ENCODE measurements at regions not wholly inside any gene's neighbourhood (a gene's known extent, or its start where the extent isn't known, plus 50 kb on each side); places are given as distances from the start of the nearest gene placed in this dataset.

DNA sequence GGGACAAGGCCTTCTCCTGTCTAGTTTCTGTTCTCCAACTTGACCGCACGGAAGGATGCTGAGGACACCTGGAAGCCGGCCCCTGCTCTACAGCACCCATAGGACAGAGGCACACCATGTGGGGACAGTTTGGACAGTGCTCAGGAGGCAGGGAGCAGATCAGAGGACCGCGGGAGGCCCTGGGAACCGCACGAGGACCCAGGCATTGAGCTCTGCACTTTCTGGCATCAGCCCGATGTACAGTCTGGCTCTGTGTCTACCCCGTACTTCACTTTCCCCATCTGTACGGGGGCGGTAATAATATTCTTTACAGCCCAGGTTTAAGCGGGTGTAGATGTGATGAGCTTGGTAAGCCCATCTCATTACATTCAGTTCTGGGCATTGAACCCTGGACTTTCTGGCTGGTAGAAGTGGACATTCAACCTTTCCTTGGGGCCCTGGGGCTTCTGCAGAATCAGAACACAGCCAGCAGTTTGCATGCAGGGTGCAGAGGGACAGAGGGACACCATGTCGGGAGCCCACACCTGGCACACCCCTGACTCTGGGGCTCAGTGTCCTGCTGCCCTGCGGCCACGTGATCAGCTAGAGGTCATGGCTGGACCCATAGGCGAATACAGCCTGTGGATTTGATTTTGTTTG is 258.7 kb downstream of the SEC14L1 start:
- TF ChIP-seq, protein P1, sequence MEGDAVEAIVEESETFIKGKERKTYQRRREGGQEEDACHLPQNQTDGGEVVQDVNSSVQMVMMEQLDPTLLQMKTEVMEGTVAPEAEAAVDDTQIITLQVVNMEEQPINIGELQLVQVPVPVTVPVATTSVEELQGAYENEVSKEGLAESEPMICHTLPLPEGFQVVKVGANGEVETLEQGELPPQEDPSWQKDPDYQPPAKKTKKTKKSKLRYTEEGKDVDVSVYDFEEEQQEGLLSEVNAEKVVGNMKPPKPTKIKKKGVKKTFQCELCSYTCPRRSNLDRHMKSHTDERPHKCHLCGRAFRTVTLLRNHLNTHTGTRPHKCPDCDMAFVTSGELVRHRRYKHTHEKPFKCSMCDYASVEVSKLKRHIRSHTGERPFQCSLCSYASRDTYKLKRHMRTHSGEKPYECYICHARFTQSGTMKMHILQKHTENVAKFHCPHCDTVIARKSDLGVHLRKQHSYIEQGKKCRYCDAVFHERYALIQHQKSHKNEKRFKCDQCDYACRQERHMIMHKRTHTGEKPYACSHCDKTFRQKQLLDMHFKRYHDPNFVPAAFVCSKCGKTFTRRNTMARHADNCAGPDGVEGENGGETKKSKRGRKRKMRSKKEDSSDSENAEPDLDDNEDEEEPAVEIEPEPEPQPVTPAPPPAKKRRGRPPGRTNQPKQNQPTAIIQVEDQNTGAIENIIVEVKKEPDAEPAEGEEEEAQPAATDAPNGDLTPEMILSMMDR (IDR thresholded peaks at IDR 0.05; ENCODE audit: low read depth, low read length, poor library complexity, severe bottlenecking) = no peak
- TF ChIP-seq EZH2phosphoT487 (IDR thresholded peaks at IDR 0.05; ENCODE audit: borderline replicate concordance, low read length) = no peak
